Activated T-cell treated with anti-CD3 and anti-CD28 coated beads for 48 hours (primary cell): ENCODE measurements at regions not wholly inside any gene's neighbourhood (a gene's known extent, or its start where the extent isn't known, plus 50 kb on each side); places are given as distances from the start of the nearest gene placed in this dataset.
"Not testable (repeated sequence)": the region's sequence is repeated elsewhere in the genome, so short reads cannot be mapped to it uniquely, and the experiment has no call there.

Source experiments
- DNase-seq: peaks from one replicate; pipeline ENCODE4 v3.0.0-alpha.2; 2020; ENCODE audit warnings: low read depth

DNA sequence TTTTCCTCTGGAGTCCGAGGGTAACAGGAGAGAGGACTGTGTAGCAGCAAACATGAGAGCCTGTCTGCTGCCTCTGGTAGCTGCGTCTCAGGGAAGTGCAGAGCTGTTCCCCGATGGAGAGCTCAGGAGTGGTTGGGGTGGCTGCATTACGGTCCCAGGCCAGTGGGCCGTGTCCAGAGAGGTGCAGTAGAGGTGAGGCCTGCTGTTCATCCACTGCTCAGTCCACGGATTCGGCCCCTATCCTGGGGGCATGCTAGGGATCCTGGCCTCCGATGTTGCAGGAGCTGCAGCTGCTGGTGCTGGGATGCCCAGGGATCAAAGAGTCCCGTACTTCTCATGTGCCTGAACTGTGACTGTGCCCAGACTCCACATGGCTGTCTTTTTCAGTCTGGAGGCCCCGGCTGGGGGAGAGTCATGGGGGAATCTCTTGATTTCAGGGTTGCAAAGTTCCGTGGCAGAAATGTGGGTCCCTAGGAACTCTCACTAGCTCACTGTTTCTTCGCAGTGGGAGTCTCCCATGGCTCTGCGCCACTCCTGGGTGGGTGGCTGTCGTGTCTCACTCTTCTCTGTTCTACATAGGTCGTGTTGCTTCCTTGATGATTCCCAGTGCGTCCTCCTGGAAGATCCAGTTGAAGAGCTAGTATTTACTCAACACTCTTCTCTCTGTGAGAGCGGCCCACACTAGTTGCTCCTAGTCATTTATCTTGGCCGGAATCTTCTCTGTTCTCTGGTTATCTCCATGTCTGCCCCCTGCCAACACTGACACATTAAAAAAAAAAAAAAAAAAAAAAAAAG is 109.5 kb upstream of the CENPE start:
- DNase-seq: no peak

- no peak for DNase-seq
Measured at GRCh38 chr4:103306870-103307375, 108.8 kb upstream of the CENPE start.

GRCh38 chr4:103305355-103305754 is 107.2 kb upstream of the CENPE start:
- no peak for DNase-seq

- no peak for DNase-seq
Measured at GRCh38 chr4:103303011-103303410, 104.9 kb upstream of the CENPE start.

GRCh38 chr4:103292959-103293358 is 94.8 kb upstream of the CENPE start:
- no peak for DNase-seq

DNA sequence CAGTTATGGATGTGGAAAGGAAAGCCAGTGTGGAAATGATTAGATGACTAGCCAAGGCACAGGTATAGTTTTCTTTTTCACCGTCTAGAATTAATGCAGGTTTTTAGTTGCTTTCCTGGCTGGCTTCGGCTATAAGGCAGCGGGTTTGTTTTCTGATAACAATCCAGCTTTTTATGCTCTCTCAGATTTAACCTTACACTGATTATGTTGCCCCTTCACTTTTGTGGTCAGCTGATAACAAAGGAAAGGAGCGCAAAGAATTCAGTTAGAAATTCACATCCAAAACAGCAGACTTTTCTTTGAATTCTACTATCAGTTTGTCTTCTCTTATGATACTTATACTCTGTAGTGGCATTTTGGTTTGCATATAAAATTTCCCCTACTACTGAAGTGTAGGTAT is 94.2 kb upstream of the CENPE start:
- no peak for DNase-seq

DNA sequence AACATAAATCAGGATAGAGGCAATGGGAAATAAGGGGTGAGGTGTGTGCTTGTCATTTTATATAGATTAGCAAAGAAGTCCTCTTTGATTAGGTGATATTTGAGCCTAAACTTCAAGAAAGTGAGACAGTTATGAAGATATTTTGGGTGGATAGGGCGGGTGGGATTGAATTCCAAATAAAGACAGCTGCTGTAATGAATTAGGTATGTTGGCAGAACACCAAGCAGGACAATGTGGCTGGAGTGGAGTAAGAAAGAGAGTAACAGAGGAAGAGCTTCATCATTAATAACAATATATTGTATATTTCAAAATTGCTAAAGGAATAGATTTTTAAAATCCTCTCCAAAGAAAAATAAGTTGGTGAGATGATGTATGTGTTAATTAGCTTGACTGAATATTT is 91.0 kb upstream of the CENPE start:
- no peak for DNase-seq

DNA sequence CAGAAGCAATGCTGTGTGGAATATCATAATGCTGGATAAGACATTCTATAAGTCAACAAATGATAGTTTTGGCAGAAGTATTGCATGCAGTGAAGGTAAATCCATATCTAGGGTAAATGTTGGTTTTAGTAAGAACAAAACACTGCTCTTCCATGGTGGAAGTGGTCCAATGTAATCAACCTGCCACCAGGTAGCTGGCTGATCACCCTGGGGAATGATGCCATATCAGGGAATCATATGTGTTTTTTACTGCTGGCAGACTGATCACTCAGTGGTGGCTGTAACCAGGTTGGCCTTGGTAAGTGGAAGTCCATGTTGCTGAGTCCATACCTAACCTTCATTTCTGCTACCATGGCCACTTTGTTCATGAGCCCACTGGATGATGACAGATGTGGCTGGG is 74.0 kb upstream of the CENPE start:
- DNase-seq: no peak

- no peak for DNase-seq
Measured at GRCh38 chr4:103268746-103269145, 70.6 kb upstream of the CENPE start.

DNA sequence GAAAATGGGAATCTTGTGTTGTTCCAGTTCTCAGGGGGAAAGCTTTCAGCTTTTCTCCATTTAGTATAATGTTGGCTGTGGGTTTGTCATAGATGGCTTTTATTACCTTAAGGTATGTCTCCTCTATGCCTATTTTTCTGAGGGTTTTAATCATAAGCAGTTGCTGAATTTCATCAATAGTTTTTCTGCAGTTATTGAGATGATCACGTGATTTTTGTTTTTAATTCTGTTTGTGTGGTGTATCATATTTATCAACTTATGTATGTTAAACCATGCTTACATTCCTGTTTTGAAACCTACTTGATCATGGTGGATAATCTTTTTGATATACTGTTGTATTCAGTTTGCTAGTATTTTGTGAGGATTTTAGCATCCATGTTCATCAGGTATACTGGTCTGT is 66.8 kb upstream of the CENPE start:
- DNase-seq: no peak

- not testable (repeated sequence) for DNase-seq
Measured at GRCh38 chr4:103256068-103256467, 57.9 kb upstream of the CENPE start.
